H1 (cell line): ENCODE measurements at regions not wholly inside any gene's neighbourhood (a gene's known extent, or its start where the extent isn't known, plus 50 kb on each side); places are given as distances from the start of the nearest gene placed in this dataset.

Experiments used
- GABPA ChIP-seq: IDR thresholded peaks from 2 replicates; pipeline ENCODE4 v1.6.1; 2011; ENCODE audit warnings: mild to moderate bottlenecking, low read length, moderate library complexity, borderline replicate concordance; ENCODE audit not compliant: insufficient read depth
- JUND ChIP-seq: IDR thresholded peaks from 2 replicates; pipeline ENCODE4 v1.6.1; 2011; ENCODE audit warnings: mild to moderate bottlenecking, improper control_type of control experiment, low read length
- MAFK ChIP-seq: IDR thresholded peaks from 2 replicates; pipeline ENCODE4 v1.6.1; 2012; ENCODE audit warnings: low read depth, mild to moderate bottlenecking, improper control_type of control experiment, low read length
- SP2 ChIP-seq: IDR thresholded peaks from 2 replicates; pipeline ENCODE4 v1.6.1; 2012; ENCODE audit warnings: mild to moderate bottlenecking, low read length, inconsistent platforms
- TCF12 ChIP-seq: IDR thresholded peaks from 2 replicates; pipeline ENCODE4 v1.6.1; 2011; ENCODE audit warnings: low read depth, mild to moderate bottlenecking, low read length

GRCh38 chr11:70584498-70585235, 186.3 kb downstream of the CTTN start (continued):
- TF ChIP-seq TCF12 (no peak), GABPA (no peak), MAFK (no peak), SP2 (no peak), JUND (no peak)
